NT2/D1 (cell line): ENCODE measurements at regions not wholly inside any gene's neighbourhood (a gene's known extent, or its start where the extent isn't known, plus 50 kb on each side); places are given as distances from the start of the nearest gene placed in this dataset.

Source experiments
- YY1 ChIP-seq: IDR thresholded peaks from 2 replicates; pipeline ENCODE4 v1.6.1; 2011; ENCODE audit not compliant: insufficient read length, insufficient read depth
- ZNF274 ChIP-seq: IDR thresholded peaks from 2 replicates; pipeline ENCODE4 v1.6.1; 2011; ENCODE audit warnings: mild to moderate bottlenecking, low read depth, low read length

DNA sequence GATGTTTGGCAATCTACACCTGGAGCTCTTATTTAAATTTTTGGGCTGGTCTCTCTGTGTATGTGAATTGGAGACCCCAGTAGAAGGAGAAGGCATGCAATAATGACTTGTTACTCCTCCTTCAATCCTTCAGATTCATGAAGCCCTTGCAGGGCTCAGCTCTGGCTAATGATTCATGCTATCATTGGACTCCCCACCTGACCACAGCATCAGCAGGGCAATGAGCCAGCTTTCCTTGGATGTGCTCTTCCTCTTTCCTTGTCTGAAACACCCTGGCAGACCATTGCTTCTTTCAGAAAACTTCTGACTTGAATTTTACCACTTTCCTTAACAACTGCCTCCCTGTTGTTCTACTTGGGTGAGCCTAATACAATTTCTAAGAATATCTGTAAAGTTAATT lies 1019.2 kb downstream of the AACS start:
- TF ChIP-seq ZNF274, result no peak
- TF ChIP-seq YY1, result no peak
